Stomach (tissue), 8 donors: ENCODE measurements at regions not wholly inside any gene's neighbourhood (a gene's known extent, or its start where the extent isn't known, plus 50 kb on each side); places are given as distances from the start of the nearest gene placed in this dataset.

Source experiments
- DNase-seq, 2 donors: peaks; one replicate each; pipeline versions ENCODE4 v3.0.0 to v3.0.0-alpha.2; 2013 to 2019
- H3K27ac ChIP-seq, 5 donors: fragments of 200-600 bp in 4 of 5; sonication (generic) in 4 of 5; one replicate each; pipeline ENCODE4 v1.5.1; 2013 to 2019; ENCODE audit warnings: mild to moderate bottlenecking in 1 of 5, moderate library complexity in 1 of 5
- H3K27me3 ChIP-seq, 3 donors: fragments of 200-600 bp; sonication (generic); one replicate each; pipeline ENCODE4 v1.5.1; 2017 to 2019; ENCODE audit warnings: mixed run types in 1 of 3
- H3K36me3 ChIP-seq, 4 donors: fragments of 200-600 bp; sonication (generic); 1 replicate in 3 of 4; 2 replicates in 1 of 4; pipeline ENCODE4 v1.5.1; 2016 to 2019
- H3K4me1 ChIP-seq, 4 donors: fragments of 200-600 bp; sonication (generic); one replicate each; pipeline ENCODE4 v1.5.1; 2016 to 2019
- H3K4me3 ChIP-seq, 4 donors: fragments of 200-600 bp; sonication (generic) in 3 of 4; one replicate each; pipeline ENCODE4 v1.5.1; 2016 to 2019; ENCODE audit warnings: mild to moderate bottlenecking in 1 of 4
- H3K9me3 ChIP-seq, 4 donors: fragments of 200-600 bp; sonication (generic); one replicate each; pipeline ENCODE4 v1.5.1; 2016 to 2019
- CTCF ChIP-seq, 7 experiments: fragments of 450-650 bp in 4 of 7; fragments of 200-600 bp in 3 of 7; sonication (generic) in 3 of 7; IDR thresholded peaks; one replicate each; pipeline ENCODE4 v1.5.1; 2016 to 2019; ENCODE audit warnings: antibody characterized with exemption in 7 of 7, control low read depth in 2 of 7, mild to moderate bottlenecking in 1 of 7
- EP300 ChIP-seq: sonication (generic); formaldehyde crosslinking; IDR thresholded peaks from one replicate; pipeline ENCODE4 v1.6.1; 2017; ENCODE audit warnings: antibody characterized with exemption
- POLR2A ChIP-seq, 4 donors: fragments of 450-650 bp; IDR thresholded peaks; one replicate each; pipeline ENCODE4 v1.6.1; 2016; ENCODE audit warnings: antibody characterized with exemption in 4 of 4, control low read depth in 2 of 4, mild to moderate bottlenecking in 1 of 4, moderate library complexity in 1 of 4
- POLR2AphosphoS5 ChIP-seq, 3 donors: sonication (generic); formaldehyde crosslinking; IDR thresholded peaks; one replicate each; pipeline ENCODE4 v1.6.1; 2016; ENCODE audit warnings: antibody characterized with exemption in 3 of 3
- WGBS, 5 donors: extraction: QIAGEN DNeasy Blood & Tissue Kit in 3 of 5; methylation state at CpG; one replicate each; pipeline versions ENCODE4 v1.1.5 to v1.1.7; 2013 to 2018; 5-methylcytosine and 5-hydroxymethylcytosine counted together
- intact Hi-C: fragments of 100-400 bp; cut with DNase I; formaldehyde crosslinking; loops from one replicate; pipeline ENCODE4 v1.15.1; 2023; ENCODE audit warnings: low total_unique reads
- donor health status: healthy with polysubstance abuse.
- donor health status: Bipolar disorder and iron deficiency.
- donor health status: healthy.

- Histone ChIP-seq H3K36me3 (no peaks in the 10 kb centered on the region), H3K9me3 (no peaks in the 10 kb centered on the region), H3K4me3 (no peak overlapping the region), H3K4me1 (no peaks in the 10 kb centered on the region), H3K27me3 (no peaks in the 10 kb centered on the region), H3K27ac (no peak overlapping the region)
- TF ChIP-seq POLR2A (IDR thresholded peaks at IDR 0.05) (no peak), EP300 (no peak), CTCF (IDR thresholded peaks at IDR 0.05) (no peak), POLR2AphosphoS5 (IDR thresholded peaks at IDR 0.05) (no peak)
- intact Hi-C loops, result no loop called here
- peak in 1 of 2 donors; percentile 5 for DNase-seq
- WGBS, 5 donors, result 79 to 88% (median 85%) methylated on average over 4 of the region's 4 CpGs
These were observed 576.0 kb downstream of the PCDH17 start for GRCh38 chr13:58207501-58207900.

- Histone ChIP-seq H3K4me3 (no peak overlapping the region), H3K27ac (no peak overlapping the region), H3K36me3 (no peaks in the 10 kb centered on the region), H3K27me3 (no peaks in the 10 kb centered on the region), H3K9me3 (no peaks in the 10 kb centered on the region), H3K4me1 (no peaks in the 10 kb centered on the region)
- intact Hi-C loops, result no loop called here
- TF ChIP-seq POLR2AphosphoS5 (IDR thresholded peaks at IDR 0.05) (no peak), POLR2A (IDR thresholded peaks at IDR 0.05) (no peak), CTCF (IDR thresholded peaks at IDR 0.05) (no peak), EP300 (no peak)
- DNase-seq, result peak in 1 of 2 donors; percentile 5
- 68 to 77% (median 74%) methylated on average over 4 of the region's 4 CpGs for WGBS, 5 donors
These were observed 603.9 kb downstream of the PCDH17 start for GRCh38 chr13:58235454-58235853.

- no peaks in the 10 kb centered on the region for H3K36me3 ChIP-seq
- H3K4me1 ChIP-seq, result no peaks in the 10 kb centered on the region
- 68 to 92% (median 90%) methylated on average over 6 to 10 of the region's 10 CpGs for WGBS, 5 donors
- intact Hi-C loops, result no loop called here
- H3K27me3 ChIP-seq, result no peaks in the 10 kb centered on the region
- H3K9me3 ChIP-seq, result peaks cover 0 to 4% (median 0%) of the 10 kb centered on the region in 4 donors
- DNase-seq, result peak in 1 of 2 donors; percentile 1
- TF ChIP-seq EP300, result no peak
- no peak for TF ChIP-seq POLR2AphosphoS5 (IDR thresholded peaks at IDR 0.05)
- no peak for TF ChIP-seq POLR2A (IDR thresholded peaks at IDR 0.05)
- no peak for TF ChIP-seq CTCF (IDR thresholded peaks at IDR 0.05)
- H3K4me3 ChIP-seq, result no peak overlapping the region
- H3K27ac ChIP-seq, result no peak overlapping the region
These were observed 607.6 kb downstream of the PCDH17 start for GRCh38 chr13:58238972-58239773.

- no peak for TF ChIP-seq EP300
- Histone ChIP-seq H3K36me3 (no peaks in the 10 kb centered on the region), H3K4me1 (no peaks in the 10 kb centered on the region), H3K4me3 (no peak overlapping the region), H3K27me3 (no peaks in the 10 kb centered on the region), H3K9me3 (peaks cover 0 to 6% (median 3%) of the 10 kb centered on the region in 4 donors), H3K27ac (no peak overlapping the region)
- no peak for DNase-seq
- intact Hi-C loops, result no loop called here
- 87 to 92% (median 91%) methylated on average over 9 of the region's 9 CpGs for WGBS, 5 donors
These were observed 608.3 kb downstream of the PCDH17 start for GRCh38 chr13:58239774-58240268.

GRCh38 chr13:58247080-58247479 lies 615.5 kb downstream of the PCDH17 start:
- Histone ChIP-seq H3K36me3 (no peaks in the 10 kb centered on the region), H3K4me1 (no peaks in the 10 kb centered on the region), H3K27me3 (no peaks in the 10 kb centered on the region), H3K4me3 (no peak overlapping the region), H3K9me3 (peaks cover 0 to 8% (median 3%) of the 10 kb centered on the region in 4 donors), H3K27ac (no peak overlapping the region)
- 64 to 78% (median 67%) methylated on average over 2 of the region's 2 CpGs for WGBS, 5 donors
- intact Hi-C loops, result no loop called here
- DNase-seq, result no peak
- no peak for TF ChIP-seq POLR2A (IDR thresholded peaks at IDR 0.05)
- no peak for TF ChIP-seq EP300
- TF ChIP-seq POLR2AphosphoS5 (IDR thresholded peaks at IDR 0.05), result no peak
- no peak for TF ChIP-seq CTCF (IDR thresholded peaks at IDR 0.05)
